Gastrocnemius medialis (tissue), 4 donors: ENCODE measurements at regions not wholly inside any gene's neighbourhood (a gene's known extent, or its start where the extent isn't known, plus 50 kb on each side); places are given as distances from the start of the nearest gene placed in this dataset.

Source experiments
- ATAC-seq, 2 donors: fragments of 150-250 bp; one replicate each; pipeline ENCODE4 v1.9.1; 2016
- DNase-seq, 2 donors: peaks; one replicate each; pipeline ENCODE4 v3.0.0-alpha.2; 2019
- H3K27ac ChIP-seq, 4 donors: fragments of 200-600 bp; sonication (generic); 1 replicate in 1 of 4; 2 replicates in 3 of 4; pipeline ENCODE4 v1.5.1; 2016 to 2018; ENCODE audit warnings: mild to moderate bottlenecking in 2 of 4, moderate library complexity in 1 of 4
- H3K27me3 ChIP-seq, 3 donors: fragments of 200-600 bp; sonication (generic) in 2 of 3; 1 replicate in 1 of 3; 2 replicates in 2 of 3; pipeline versions ENCODE4 v1.5.1 to v1.6.0; 2016 to 2019; ENCODE audit warnings: mild to moderate bottlenecking in 1 of 3, moderate library complexity in 1 of 3
- H3K36me3 ChIP-seq, 2 donors: fragments of 200-600 bp; sonication (generic) in 1 of 2; one replicate each; pipeline ENCODE4 v1.5.1; 2017 to 2018
- H3K4me1 ChIP-seq, 2 donors: fragments of 200-600 bp; sonication (generic) in 1 of 2; one replicate each; pipeline ENCODE4 v1.5.1; 2016 to 2017; ENCODE audit warnings: mild to moderate bottlenecking in 2 of 2
- H3K4me3 ChIP-seq, 4 donors: fragments of 200-600 bp; sonication (generic) in 3 of 4; 1 replicate in 1 of 4; 2 replicates in 3 of 4; pipeline ENCODE4 v1.5.1; 2016 to 2019; ENCODE audit warnings: mild to moderate bottlenecking in 2 of 4
- H3K9me3 ChIP-seq, 3 donors: fragments of 200-600 bp; sonication (generic) in 2 of 3; 1 replicate in 1 of 3; 2 replicates in 2 of 3; pipeline ENCODE4 v1.5.1; 2016 to 2019
- POLR2A ChIP-seq, 2 donors: fragments of 450-650 bp; IDR thresholded peaks; one replicate each; pipeline ENCODE4 v1.6.1; 2017; ENCODE audit warnings: antibody characterized with exemption in 2 of 2, mild to moderate bottlenecking in 2 of 2, moderate library complexity in 2 of 2
- in situ Hi-C, 4 donors: fragments of 200-750 bp; cut with MboI; loops; one replicate each; pipeline versions ENCODE4 v1.15.0 to v1.8.0; 2017; ENCODE audit warnings: low sequenced_read_pairs in 4 of 4
- intact Hi-C: fragments of 100-400 bp; cut with DNase I; formaldehyde crosslinking; loops from one replicate; pipeline ENCODE4 v1.15.1; 2023; ENCODE audit warnings: low total_unique reads
- TF ChIP-seq, protein P1 (sequence below), 5 experiments: fragments of 450-650 bp in 3 of 5; fragments of 200-600 bp in 2 of 5; sonication (generic) in 2 of 5; IDR thresholded peaks in 4 of 5; conservative IDR thresholded peaks in 1 of 5; 1 replicate in 4 of 5; 2 replicates in 1 of 5; pipeline ENCODE4 v1.5.1; 2016 to 2019; ENCODE audit warnings: antibody characterized with exemption in 5 of 5, mild to moderate bottlenecking in 3 of 5, moderate library complexity in 3 of 5

DNA sequence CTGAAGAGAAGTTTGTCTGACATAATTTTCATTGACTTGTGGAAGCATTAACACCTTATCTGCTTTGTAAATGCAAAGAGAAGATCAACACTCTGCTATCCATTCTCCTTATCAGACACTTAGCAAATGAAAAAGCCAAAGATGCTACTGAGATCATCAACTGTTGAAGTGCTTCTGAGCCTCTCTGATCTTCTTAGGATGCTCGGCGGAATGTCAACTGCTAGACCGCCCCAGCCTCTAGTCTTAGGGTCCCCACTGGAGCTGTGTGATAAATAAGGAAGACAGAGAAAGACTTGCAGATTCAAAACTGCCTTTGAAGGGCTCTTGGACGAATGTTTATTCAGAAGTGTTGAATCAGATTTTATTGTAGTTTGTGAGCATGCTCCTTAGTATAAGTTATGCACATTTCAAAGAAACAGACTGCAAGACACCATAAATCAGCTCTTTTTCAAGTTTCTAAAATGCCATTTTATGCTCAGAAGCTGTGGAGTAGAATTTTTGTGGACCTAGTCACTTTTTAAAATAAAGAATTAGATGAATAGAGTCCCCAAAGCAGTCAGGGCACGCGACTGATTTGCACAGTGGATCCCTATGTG is 197.9 kb downstream of the DIRAS2 start:
- in situ Hi-C loops (no loop called here), intact Hi-C loops (no loop called here)
- H3K27ac ChIP-seq = no peak overlapping the region
- TF ChIP-seq, protein P1, sequence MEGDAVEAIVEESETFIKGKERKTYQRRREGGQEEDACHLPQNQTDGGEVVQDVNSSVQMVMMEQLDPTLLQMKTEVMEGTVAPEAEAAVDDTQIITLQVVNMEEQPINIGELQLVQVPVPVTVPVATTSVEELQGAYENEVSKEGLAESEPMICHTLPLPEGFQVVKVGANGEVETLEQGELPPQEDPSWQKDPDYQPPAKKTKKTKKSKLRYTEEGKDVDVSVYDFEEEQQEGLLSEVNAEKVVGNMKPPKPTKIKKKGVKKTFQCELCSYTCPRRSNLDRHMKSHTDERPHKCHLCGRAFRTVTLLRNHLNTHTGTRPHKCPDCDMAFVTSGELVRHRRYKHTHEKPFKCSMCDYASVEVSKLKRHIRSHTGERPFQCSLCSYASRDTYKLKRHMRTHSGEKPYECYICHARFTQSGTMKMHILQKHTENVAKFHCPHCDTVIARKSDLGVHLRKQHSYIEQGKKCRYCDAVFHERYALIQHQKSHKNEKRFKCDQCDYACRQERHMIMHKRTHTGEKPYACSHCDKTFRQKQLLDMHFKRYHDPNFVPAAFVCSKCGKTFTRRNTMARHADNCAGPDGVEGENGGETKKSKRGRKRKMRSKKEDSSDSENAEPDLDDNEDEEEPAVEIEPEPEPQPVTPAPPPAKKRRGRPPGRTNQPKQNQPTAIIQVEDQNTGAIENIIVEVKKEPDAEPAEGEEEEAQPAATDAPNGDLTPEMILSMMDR (IDR thresholded peaks at IDR 0.05 in 4 of 5, conservative IDR thresholded peaks at IDR 0.05 in 1 of 5) = no peak
- no peak for TF ChIP-seq POLR2A (IDR thresholded peaks at IDR 0.05)
- no peaks in the 10 kb centered on the region for H3K36me3 ChIP-seq
- DNase-seq = no peak
- H3K4me3 ChIP-seq = no peak overlapping the region
- H3K4me1 ChIP-seq = no peaks in the 10 kb centered on the region
- no peaks in the 10 kb centered on the region for H3K27me3 ChIP-seq
- ATAC-seq = no peak
- H3K9me3 ChIP-seq = no peaks in the 10 kb centered on the region

DNA sequence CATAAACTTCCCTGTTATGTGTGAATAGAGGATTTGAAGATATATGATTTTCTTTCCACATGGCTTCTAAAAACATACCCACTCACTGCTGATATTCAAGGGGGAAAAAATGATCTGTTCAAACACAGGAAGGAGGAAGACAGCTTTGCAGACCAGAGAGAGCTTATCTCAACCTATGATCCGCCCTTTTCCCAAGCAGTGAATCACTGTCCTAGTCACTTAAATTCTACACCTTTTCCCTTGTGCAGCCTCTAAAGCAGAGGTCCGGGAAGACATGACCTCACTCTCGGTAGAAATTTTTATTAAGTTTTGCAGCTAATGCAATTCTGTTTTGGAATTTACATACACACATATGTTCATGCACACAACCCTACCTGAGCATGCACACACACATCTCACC is 197.2 kb downstream of the DIRAS2 start:
- Histone ChIP-seq H3K36me3 (no peaks in the 10 kb centered on the region), H3K27ac (no peak overlapping the region), H3K4me1 (no peaks in the 10 kb centered on the region), H3K4me3 (no peak overlapping the region), H3K9me3 (no peaks in the 10 kb centered on the region), H3K27me3 (no peaks in the 10 kb centered on the region)
- ATAC-seq (no peak), DNase-seq (no peak)
- in situ Hi-C loops (no loop called here), intact Hi-C loops (no loop called here)
- no peak for TF ChIP-seq POLR2A (IDR thresholded peaks at IDR 0.05)
- TF ChIP-seq, protein P1 (IDR thresholded peaks at IDR 0.05 in 4 of 5, conservative IDR thresholded peaks at IDR 0.05 in 1 of 5) = no peak

DNA sequence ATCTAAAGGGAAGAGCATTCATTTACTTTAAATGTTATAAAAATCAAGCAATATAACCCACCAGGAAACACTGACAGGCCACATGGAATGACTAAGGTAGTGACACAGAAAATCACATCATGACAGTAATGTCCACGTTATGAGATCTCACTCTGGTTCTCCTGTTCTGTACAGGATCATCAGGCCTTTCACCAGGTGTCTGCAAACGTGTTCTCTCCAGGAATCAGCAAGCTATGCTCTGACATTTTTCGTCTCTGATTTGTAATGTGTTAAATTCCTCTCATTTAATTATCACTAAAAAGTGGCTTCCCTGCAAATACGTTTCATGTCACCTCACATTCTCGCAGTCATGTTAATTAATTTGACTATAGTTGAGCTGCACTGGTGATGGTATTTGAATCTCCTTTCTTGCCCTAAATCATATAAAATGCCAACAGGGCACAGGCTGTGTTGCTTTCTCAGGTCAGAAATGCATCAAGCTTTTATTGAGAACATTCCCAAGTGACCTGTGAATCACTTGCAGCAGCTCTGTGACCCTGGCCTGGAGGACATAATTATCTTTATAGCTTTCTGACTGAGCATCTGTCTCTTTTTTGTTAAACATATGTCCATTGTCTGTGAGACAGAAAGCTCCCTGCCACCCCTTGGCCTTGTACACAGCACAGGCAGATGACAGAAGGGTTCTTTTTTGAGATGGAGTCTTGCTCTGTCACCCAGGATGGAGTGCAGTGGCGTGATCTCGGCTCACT is 196.2 kb downstream of the DIRAS2 start:
- Histone ChIP-seq H3K27me3 (no peaks in the 10 kb centered on the region), H3K4me1 (no peaks in the 10 kb centered on the region), H3K9me3 (no peaks in the 10 kb centered on the region), H3K36me3 (no peaks in the 10 kb centered on the region), H3K27ac (no peak overlapping the region), H3K4me3 (no peak overlapping the region)
- TF ChIP-seq, protein P1 (IDR thresholded peaks at IDR 0.05 in 4 of 5, conservative IDR thresholded peaks at IDR 0.05 in 1 of 5) = no peak
- TF ChIP-seq POLR2A (IDR thresholded peaks at IDR 0.05) = no peak
- intact Hi-C loops = no loop called here
- ATAC-seq (no peak), DNase-seq (no peak)
- in situ Hi-C loops = no loop called here

DNA sequence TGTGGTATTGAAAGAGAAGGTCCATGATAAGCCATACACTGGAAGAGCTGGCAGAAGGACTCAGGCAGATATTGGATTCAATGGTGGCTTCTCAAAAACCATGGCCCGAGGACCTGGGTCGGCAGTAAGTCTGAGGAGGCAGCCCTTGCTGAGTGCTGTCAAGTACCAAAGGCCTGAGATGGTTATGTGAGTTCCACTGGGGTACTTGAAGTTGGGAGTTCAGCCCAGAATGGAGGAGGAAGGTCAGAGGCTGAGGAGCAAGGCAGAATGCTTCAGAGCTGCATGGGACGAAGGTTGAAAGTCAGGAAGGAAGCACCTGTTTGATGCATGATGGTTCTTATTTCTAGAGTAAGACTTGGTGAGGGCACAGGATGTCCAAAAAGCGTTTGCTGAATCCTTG is 194.9 kb downstream of the DIRAS2 start:
- H3K4me3 ChIP-seq = no peak overlapping the region
- DNase-seq (no peak), ATAC-seq (no peak)
- H3K4me1 ChIP-seq = no peaks in the 10 kb centered on the region
- intact Hi-C loops (no loop called here), in situ Hi-C loops (no loop called here)
- H3K27me3 ChIP-seq = no peaks in the 10 kb centered on the region
- no peak for TF ChIP-seq POLR2A (IDR thresholded peaks at IDR 0.05)
- TF ChIP-seq, protein P1 (IDR thresholded peaks at IDR 0.05 in 4 of 5, conservative IDR thresholded peaks at IDR 0.05 in 1 of 5) = no peak
- no peak overlapping the region for H3K27ac ChIP-seq
- no peaks in the 10 kb centered on the region for H3K9me3 ChIP-seq
- no peaks in the 10 kb centered on the region for H3K36me3 ChIP-seq
